Progenitor cell of endocrine pancreas (in vitro differentiated cells): ENCODE measurements at regions not wholly inside any gene's neighbourhood (a gene's known extent, or its start where the extent isn't known, plus 50 kb on each side); places are given as distances from the start of the nearest gene placed in this dataset.

Experiments used
- DNase-seq: peaks from one replicate; pipeline ENCODE4 v3.0.0; 2021; ENCODE audit warnings: low spot score; ENCODE audit not compliant: unreplicated experiment
- H3K27ac Mint-ChIP-seq: 2 replicates; pipeline ENCODE4 v1.8.0; 2021; ENCODE audit warnings: mild to moderate bottlenecking, moderate library complexity, mixed read lengths
- H3K27me3 Mint-ChIP-seq: 2 replicates; pipeline ENCODE4 v1.8.0; 2021; ENCODE audit warnings: mixed read lengths
- H3K36me3 Mint-ChIP-seq: 2 replicates; pipeline ENCODE4 v1.8.0; 2022; ENCODE audit warnings: mixed read lengths; ENCODE audit not compliant: insufficient read depth
- H3K4me1 Mint-ChIP-seq: 2 replicates; pipeline ENCODE4 v1.8.0; 2021; ENCODE audit warnings: low read depth, mixed read lengths
- H3K4me3 Mint-ChIP-seq: 2 replicates; pipeline ENCODE4 v1.8.0; 2021; ENCODE audit warnings: low read depth, mild to moderate bottlenecking, moderate library complexity, mixed read lengths
- H3K9me3 Mint-ChIP-seq: 2 replicates; pipeline ENCODE4 v1.8.0; 2021; ENCODE audit warnings: low read depth, mixed read lengths
- TF ChIP-seq, protein P1 (sequence below): fragments of 200-600 bp; sonication (generic); IDR thresholded peaks from one replicate; pipeline ENCODE4 v1.5.0; 2021; ENCODE audit warnings: antibody characterized with exemption, mild to moderate bottlenecking; ENCODE audit not compliant: unreplicated experiment

DNA sequence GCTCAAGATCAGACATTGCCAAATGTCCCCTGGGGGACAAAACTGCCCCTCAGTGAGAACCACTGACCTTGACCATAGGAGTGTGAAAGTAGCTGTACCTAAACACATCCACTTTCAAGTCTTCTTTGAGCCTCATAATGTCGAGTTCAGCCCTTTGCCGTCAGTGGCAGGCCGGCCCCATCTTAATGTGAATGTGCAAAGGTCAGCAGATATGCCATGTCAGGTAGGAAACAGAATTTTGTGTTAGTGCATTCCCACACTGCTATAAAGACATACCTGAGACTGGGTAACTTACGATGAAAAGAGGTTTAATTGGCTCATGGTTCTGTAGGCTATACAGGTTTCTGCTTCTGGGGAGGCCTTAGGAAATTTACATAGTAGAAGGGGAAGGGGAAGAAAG is 95.1 kb upstream of the PIRT start:
- no peak for DNase-seq
- H3K4me3 Mint-ChIP-seq: no peak overlapping the region
- no peak overlapping the region for H3K27ac Mint-ChIP-seq
- TF ChIP-seq, protein P1, sequence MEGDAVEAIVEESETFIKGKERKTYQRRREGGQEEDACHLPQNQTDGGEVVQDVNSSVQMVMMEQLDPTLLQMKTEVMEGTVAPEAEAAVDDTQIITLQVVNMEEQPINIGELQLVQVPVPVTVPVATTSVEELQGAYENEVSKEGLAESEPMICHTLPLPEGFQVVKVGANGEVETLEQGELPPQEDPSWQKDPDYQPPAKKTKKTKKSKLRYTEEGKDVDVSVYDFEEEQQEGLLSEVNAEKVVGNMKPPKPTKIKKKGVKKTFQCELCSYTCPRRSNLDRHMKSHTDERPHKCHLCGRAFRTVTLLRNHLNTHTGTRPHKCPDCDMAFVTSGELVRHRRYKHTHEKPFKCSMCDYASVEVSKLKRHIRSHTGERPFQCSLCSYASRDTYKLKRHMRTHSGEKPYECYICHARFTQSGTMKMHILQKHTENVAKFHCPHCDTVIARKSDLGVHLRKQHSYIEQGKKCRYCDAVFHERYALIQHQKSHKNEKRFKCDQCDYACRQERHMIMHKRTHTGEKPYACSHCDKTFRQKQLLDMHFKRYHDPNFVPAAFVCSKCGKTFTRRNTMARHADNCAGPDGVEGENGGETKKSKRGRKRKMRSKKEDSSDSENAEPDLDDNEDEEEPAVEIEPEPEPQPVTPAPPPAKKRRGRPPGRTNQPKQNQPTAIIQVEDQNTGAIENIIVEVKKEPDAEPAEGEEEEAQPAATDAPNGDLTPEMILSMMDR: no peak
- no peaks in the 10 kb centered on the region for H3K9me3 Mint-ChIP-seq
- peaks cover 28% of the 10 kb centered on the region for H3K4me1 Mint-ChIP-seq
- no peaks in the 10 kb centered on the region for H3K36me3 Mint-ChIP-seq
- peaks cover 24% of the 10 kb centered on the region for H3K27me3 Mint-ChIP-seq

DNA sequence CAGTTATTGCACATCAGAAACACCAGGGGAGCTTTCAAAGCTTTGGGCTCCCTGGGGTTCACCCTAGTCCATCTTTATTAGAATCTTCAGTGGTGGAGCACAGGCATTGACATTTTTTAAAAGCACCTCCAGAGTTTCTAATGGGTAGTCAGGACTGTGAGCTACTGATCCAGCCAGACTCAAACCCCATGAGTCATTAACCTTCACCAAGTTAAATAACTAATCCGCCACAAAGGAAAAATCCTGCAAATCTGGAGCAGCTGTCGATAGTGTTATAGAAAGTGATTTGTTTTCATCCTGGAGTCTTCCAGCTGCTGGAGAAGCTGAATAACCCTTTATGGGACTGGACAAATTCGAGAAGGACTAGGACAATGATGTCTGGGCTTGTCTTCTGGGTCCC is 93.2 kb upstream of the PIRT start:
- H3K4me1 Mint-ChIP-seq: peaks cover 19% of the 10 kb centered on the region
- H3K9me3 Mint-ChIP-seq: no peaks in the 10 kb centered on the region
- TF ChIP-seq, protein P1: no peak
- no peak overlapping the region for H3K27ac Mint-ChIP-seq
- DNase-seq: no peak
- no peaks in the 10 kb centered on the region for H3K36me3 Mint-ChIP-seq
- H3K4me3 Mint-ChIP-seq: peak overlapping the region; percentile 25
- peaks cover 19% of the 10 kb centered on the region for H3K27me3 Mint-ChIP-seq

DNA sequence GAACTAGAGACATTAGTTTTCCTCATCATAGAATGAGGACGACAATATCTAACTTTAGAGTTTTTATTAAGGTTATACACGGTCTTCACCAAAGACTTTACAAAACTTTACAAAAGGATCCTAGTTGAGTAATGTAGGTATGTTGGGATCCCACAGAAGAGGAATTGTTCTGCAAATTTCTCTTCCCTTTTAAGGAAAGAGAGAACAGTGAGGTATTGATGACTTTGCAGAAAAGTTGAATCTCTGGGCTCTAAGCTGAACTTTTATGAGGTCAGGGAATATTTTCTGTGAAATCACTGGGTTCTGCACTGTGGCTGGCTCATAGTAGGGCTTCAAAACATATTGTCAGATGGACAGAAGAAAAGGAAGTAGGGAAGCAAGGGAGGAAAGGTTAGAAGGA is 89.8 kb upstream of the PIRT start:
- H3K4me3 Mint-ChIP-seq: no peak overlapping the region
- DNase-seq: no peak
- no peak overlapping the region for H3K27ac Mint-ChIP-seq
- H3K36me3 Mint-ChIP-seq: no peaks in the 10 kb centered on the region
- no peaks in the 10 kb centered on the region for H3K9me3 Mint-ChIP-seq
- TF ChIP-seq, protein P1: no peak
- H3K27me3 Mint-ChIP-seq: peaks cover 15% of the 10 kb centered on the region
- H3K4me1 Mint-ChIP-seq: peaks cover 18% of the 10 kb centered on the region

DNA sequence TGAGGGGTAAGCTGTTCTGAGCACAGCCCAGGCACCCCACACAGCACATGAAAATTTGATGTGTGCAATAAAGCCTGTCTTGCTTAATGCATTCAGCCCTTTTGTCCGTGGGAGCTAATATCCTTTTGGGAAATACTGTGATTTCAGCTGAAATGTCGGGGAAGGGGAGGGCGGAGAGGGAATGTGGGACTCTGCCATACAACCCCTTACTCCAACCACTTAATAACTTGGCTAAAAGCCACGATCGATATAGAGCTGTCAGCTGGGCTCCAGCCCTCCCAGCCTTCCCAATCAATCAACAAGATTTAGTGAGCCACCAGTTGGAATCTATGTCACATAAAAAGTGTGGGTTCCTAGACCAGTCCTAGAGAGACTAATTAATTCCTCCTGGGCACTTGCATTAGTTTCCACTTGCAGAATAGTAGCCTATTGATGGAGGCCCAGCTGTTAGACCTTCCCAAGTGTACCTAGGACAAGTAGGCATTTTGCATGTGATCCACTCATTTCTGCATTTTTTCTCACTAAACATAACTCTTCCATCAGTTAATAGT is 82.7 kb upstream of the PIRT start:
- TF ChIP-seq, protein P1: no peak
- Mint-ChIP-seq H3K36me3 (no peaks in the 10 kb centered on the region), H3K4me1 (peaks cover 5% of the 10 kb centered on the region), H3K27me3 (peaks cover 9% of the 10 kb centered on the region), H3K4me3 (no peak overlapping the region), H3K9me3 (no peaks in the 10 kb centered on the region), H3K27ac (no peak overlapping the region)
- DNase-seq: no peak

DNA sequence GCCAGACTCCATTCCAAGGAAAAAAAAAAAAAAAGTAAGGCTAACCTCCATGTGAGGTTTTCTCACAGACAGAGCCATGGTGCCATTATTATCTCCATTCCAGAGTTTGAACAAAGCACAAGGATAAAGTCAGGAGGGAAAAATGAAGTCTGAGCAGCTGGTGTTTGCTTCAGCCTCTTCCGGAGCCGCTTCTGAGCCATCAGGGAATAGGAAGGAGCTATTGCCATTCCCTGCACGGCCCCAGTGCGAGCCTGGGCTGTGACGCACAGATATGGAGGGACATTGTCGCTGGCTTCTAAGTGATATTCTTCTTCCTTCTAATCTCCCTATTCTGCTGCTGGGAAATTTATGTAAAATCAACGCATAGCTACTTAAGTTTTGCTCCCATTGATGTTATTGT is 69.5 kb upstream of the PIRT start:
- Mint-ChIP-seq H3K27me3 (peaks cover 2% of the 10 kb centered on the region), H3K36me3 (peaks cover 4% of the 10 kb centered on the region), H3K4me1 (no peaks in the 10 kb centered on the region), H3K27ac (no peak overlapping the region), H3K4me3 (no peak overlapping the region), H3K9me3 (peaks cover 12% of the 10 kb centered on the region)
- no peak for DNase-seq
- TF ChIP-seq, protein P1: no peak
